ENCODE measurements at regions not wholly inside any gene's neighbourhood (a gene's known extent, or its start where the extent isn't known, plus 50 kb on each side); places are given as distances from the start of the nearest gene placed in this dataset.
A peak's percentile ranks its signal among the peaks of the same experiment; 100 is the strongest.

DNA sequence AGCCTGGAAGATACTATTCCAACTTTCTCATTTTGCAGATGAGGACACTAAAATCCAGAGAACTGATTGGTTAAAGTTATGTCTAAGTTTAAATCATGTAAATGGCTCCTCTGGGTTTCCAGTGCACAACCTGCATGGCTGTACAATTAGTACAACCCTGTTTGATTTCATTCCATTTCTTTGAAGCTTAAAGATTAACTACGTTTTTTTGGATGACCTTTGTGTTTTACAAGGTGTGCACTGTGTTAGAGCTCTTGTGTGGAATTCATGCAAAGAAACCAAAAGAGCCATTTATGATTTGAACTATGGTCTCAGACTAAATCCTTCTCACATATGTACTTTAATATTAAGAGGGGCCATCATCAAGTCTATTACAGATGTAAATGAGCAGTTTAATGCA lies 149.5 kb downstream of the TMEM168 start:
- DNase-seq (ENCODE audit: low read depth in 2 of 2) = no peak
- H3K4me3 ChIP-seq (replicated peaks in 1 of 2; ENCODE audit: low read depth in 2 of 2, low read length in 2 of 2) = no peak overlapping the region
- TF ChIP-seq, protein P1, sequence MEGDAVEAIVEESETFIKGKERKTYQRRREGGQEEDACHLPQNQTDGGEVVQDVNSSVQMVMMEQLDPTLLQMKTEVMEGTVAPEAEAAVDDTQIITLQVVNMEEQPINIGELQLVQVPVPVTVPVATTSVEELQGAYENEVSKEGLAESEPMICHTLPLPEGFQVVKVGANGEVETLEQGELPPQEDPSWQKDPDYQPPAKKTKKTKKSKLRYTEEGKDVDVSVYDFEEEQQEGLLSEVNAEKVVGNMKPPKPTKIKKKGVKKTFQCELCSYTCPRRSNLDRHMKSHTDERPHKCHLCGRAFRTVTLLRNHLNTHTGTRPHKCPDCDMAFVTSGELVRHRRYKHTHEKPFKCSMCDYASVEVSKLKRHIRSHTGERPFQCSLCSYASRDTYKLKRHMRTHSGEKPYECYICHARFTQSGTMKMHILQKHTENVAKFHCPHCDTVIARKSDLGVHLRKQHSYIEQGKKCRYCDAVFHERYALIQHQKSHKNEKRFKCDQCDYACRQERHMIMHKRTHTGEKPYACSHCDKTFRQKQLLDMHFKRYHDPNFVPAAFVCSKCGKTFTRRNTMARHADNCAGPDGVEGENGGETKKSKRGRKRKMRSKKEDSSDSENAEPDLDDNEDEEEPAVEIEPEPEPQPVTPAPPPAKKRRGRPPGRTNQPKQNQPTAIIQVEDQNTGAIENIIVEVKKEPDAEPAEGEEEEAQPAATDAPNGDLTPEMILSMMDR (IDR thresholded peaks at IDR 0.05; ENCODE audit: low read depth, low read length) = no peak

DNA sequence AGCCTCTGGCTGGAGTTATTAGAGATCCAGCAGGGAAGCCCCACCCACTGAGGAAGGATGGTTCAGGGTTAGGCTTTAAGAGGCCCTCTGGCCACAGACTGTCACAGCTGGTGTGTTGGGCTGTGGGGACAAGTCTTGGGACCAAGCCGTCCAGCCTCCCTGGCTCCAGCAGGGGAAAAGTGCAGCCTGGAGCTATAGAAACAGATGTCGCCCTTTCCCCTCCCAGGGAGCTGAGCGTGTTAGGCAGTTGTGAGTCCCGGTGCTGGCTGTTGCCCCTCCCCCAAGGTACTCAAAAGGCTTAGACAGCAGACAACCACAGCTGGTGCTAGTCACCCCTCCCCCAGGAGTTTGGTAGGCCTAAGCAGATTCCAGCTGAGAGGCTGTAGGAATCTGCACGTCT lies 143.4 kb downstream of the TMEM168 start:
- no peak for DNase-seq (ENCODE audit: low read depth in 2 of 2)
- TF ChIP-seq, protein P1 (IDR thresholded peaks at IDR 0.05; ENCODE audit: low read depth, low read length) = no peak
- H3K4me3 ChIP-seq (replicated peaks in 1 of 2; ENCODE audit: low read depth in 2 of 2, low read length in 2 of 2) = no peak overlapping the region

DNA sequence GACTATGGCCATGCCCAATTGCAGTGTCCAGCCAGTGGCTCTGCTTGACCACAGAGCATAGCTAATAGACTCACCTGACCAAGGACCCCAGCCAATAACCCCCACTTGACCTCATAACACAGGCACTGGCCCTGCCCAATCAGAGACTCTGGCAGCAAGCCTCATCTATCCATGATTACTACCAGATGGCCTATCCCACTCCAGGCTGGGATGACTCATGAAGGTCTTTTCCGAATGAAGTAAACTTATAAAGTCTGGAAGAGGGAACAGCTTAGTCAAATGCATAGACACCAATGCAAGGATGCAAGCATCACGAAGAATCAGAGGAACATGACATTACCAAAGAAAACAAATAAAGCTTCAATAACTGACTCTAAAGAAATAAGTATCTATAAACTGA lies 141.4 kb downstream of the TMEM168 start:
- no peak overlapping the region for H3K4me3 ChIP-seq (replicated peaks in 1 of 2; ENCODE audit: low read depth in 2 of 2, low read length in 2 of 2)
- TF ChIP-seq, protein P1 (IDR thresholded peaks at IDR 0.05; ENCODE audit: low read depth, low read length) = no peak
- DNase-seq (ENCODE audit: low read depth in 2 of 2) = no peak

DNA sequence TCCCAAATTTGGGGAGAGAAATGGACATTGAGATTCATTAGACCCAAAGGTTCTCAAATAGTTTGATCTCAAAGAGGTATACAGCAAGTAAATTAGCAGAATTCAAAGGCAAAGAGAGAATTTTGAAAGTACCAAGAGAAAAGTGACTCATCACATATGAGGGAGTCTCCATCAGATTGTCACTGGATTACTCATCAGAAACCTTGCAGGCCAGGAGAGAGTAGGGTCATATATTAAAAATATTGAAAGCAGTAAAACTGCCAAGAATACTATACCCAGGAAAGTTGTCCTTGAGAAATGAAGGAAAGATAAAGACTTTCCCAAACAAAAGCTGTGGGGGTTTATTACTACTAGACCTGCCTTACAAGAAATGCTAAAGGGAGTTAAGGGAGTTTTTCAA lies 140.6 kb downstream of the TMEM168 start:
- TF ChIP-seq, protein P1 (IDR thresholded peaks at IDR 0.05; ENCODE audit: low read depth, low read length) = no peak
- DNase-seq (ENCODE audit: low read depth in 2 of 2) = peak in 1 of 2 donors; percentile 51
- no peak overlapping the region for H3K4me3 ChIP-seq (replicated peaks in 1 of 2; ENCODE audit: low read depth in 2 of 2, low read length in 2 of 2)

DNA sequence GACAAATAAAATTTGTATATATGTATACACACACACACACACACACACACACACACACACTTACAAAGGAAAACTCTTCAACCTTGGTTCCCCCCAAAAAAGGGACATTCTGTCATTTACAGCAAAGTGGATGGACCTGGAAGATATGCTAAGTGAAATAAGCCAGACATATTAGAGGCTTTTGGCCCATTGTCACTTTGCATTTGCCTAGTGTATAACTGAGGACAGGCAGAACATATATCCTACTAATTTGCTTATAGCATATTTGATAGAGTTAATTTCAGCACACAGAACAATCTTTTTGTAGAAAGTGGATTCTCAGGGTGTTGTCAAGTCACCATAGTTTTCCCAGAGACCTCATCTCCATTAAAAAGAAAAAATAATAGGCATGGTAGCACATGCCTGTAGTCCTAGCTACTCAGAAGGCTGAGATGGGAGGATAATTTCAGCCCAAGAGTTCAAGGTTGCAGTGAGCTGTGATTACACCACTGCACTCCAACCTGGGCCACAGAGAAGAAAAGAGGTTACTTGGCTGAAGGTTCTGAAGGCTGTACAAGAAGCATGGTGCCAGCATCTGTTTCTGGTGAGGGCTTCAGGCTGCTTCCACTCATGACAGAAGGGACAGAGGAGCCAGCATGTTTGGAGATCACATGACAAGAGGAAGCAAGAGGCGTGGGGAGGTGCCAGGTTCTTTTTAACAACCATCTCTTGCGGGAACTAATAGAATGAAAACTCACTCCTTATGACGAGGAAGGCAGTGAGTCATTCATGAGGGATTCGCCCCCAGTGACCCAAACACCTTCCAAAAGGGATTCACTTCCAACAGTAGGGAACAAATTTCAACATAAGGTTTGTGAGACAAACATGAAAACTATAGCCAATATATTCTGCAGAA lies 135.6 kb downstream of the TMEM168 start:
- DNase-seq (ENCODE audit: low read depth in 2 of 2) = peak; percentile 32 to 57
- H3K4me3 ChIP-seq (replicated peaks in 1 of 2; ENCODE audit: low read depth in 2 of 2, low read length in 2 of 2) = no peak overlapping the region
- TF ChIP-seq, protein P1 (IDR thresholded peaks at IDR 0.05; ENCODE audit: low read depth, low read length) = no peak

DNA sequence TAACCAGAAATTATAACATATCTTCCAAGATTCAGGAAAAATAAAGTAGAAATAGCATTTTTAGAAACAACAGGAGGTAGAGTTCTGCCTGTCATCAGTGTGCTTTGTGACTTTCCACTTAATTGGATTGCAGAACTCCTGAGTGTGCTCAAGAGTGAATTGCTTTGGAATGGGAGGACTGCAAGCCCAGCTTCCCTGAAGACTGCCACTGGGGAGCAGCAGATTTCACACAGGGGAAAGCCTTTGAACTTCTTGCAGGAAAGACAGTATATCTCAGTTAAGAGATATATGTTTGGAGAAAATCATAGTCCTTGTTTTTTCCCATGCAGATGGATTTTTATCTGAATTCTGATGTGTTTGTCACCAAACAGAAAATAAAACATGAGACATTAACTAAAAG lies 124.5 kb downstream of the TMEM168 start:
- TF ChIP-seq, protein P1 (IDR thresholded peaks at IDR 0.05; ENCODE audit: low read depth, low read length) = peak; percentile 31
- peak; percentile 14 to 43 for DNase-seq (ENCODE audit: low read depth in 2 of 2)

More for the DNA sequence above, 124.5 kb downstream of the TMEM168 start:
- no peak overlapping the region for H3K4me3 ChIP-seq (replicated peaks in 1 of 2; ENCODE audit: low read depth in 2 of 2, low read length in 2 of 2)

All from cardiac fibroblast (primary cell).